ENCODE measurements at regions not wholly inside any gene's neighbourhood (a gene's known extent, or its start where the extent isn't known, plus 50 kb on each side); places are given as distances from the start of the nearest gene placed in this dataset.

- TF ChIP-seq GATA3 (IDR thresholded peaks at IDR 0.05; ENCODE audit: low read depth, low read length) (no peak), GATA2 (IDR thresholded peaks at IDR 0.05; ENCODE audit: low read depth, low read length) (no peak)
Measured at GRCh38 chr2:236795169-236795860, 225.7 kb downstream of the ACKR3 start.

All from SH-SY5Y (cell line).